DMS79 (cell line): ENCODE measurements at regions not wholly inside any gene's neighbourhood (a gene's known extent, or its start where the extent isn't known, plus 50 kb on each side); places are given as distances from the start of the nearest gene placed in this dataset.

Source experiments
- DNase-seq: peaks from one replicate; lab custom pipeline; 2025; lab: John Stamatoyannopoulos, UW

DNA sequence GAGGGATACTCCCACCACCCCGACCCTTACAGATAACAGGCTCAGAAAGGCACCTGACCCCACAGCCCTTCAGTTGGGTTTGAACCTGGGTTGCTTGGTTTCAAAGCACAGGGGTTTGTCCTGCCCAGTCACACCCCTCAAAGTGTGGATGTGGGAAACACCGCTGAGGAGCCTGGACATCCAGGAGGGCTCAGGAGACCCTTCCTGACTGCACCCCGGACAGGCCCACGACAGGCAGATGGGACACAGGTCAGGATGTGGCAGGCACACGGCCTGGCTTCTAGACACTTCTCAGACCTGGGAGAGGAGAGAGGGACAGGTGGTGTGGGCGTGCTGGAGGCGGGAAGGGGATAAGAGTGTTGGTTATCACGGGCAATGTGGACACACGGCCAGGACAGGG, 932.3 kb downstream of the BRD1 start:
- DNase-seq: no peak

DNA sequence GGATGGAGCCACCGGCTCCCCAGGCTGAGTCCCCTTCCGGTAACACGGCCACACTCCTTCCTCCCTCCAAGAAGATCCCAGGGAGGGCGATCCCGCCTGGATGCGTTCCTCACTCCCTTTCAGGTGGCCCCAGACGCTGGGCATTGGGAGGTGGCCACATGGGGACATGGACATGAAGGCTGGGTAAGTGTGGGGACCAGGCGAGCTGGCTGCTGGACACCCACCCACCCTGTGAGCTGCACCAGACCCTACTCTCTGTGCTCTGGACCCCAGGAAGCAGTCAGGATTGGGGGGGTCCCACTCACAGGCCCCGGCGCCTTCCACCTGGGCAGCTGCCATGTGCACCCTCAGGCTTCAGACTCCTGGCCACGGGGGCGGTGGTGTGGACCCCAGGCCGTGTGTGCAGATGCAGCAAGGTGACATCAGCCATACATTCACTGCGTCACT, 932.8 kb downstream of the BRD1 start:
- DNase-seq: no peak

DNA sequence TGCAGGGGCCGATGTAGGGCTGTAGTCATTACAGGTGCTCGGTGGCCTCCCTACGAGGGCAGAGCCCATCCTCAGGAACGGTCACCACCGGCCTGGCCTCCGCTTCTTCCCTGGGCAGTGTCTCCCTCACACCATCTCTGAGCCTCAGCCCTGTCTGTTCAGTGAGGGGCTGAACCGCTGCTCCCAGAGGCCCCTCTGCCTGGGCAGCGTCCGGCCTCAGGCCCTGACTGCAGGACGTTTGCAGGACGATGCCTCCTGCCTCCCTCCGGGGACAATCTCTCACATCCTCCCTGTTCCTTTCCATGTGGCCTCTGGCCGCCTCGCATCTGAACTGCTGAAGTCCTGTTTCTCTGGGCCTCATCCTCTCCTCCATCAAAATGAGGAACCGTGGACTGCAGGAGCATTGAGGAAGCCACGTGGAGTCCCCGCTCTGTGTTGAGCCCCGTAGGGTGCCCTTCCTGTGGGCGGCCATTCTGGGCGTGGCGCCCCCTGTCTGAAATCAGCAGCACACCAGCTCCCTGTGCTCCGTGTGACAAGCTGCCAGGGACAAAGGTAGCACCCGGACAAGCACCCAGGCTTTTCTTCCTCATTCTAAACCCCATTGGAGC, 933.5 kb downstream of the BRD1 start:
- no peak for DNase-seq

DNA sequence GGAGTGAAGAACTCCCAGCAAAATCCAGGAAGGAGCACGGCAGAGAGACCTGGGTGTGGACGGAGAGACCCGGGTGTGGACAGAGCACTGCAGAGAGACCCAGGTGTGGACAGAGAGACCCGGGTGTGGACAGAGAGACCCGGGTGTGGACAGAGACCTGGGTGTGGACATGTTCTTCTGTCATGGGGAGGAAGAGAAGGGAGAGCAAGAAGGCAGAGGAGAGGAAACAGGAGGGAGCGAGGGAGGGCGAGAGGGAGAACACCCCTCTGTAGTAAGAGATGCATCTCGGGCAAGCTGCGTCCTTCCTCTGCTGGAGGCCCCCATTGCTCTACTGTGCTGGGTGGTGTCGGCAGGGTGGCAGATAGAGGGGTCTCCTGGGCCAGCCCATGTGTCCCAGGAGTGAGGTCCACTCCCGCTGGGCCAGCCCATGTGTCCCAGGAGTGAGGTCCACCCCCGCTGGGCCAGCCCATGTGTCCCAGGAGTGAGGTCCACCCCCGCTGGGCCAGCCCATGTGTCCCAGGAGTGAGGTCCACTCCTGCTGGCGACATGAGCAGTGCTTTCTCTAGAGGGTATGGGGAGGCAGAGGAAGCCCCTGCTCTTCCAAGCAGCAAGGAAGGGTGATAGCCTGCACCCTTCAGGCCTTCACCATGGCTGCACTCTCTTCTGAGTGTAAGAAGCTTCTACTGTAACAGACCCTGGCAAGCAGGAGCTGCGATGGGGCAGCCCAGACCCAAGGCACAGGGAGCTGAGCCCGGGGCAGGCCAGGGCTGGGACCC, 934.2 kb downstream of the BRD1 start:
- DNase-seq: no peak

DNA sequence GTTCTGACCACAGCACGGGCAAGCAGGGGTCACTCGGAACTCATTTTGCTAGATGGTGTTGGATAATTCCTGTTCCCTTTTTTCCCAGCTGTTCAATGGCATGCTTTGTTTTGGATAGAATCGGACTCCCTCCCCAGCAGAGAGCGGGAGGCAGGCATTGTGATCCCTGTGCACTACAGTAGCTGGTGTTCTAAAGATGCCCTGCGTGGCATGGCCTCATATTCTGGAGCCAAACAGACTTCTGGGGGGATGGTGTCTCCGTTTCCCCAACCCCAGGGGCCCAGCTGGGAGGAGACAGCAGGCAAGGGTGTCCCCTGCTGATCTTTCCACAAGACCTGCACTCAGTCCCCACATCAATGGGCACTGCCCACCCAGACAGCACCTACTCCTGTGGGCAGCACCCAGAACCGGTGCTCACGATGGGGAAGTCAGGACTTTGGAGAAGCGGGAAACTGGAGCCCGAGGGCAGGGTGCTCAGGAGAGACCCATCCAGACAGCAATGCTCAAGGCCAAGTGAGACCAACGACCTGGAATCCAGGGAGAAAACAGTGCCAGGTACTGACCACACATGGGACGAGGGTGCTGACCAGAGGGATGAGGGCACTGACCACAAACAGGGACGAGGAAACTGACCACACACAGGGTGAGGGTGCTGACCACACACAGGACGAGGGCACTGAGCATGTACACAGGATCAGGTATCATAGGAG, 934.9 kb downstream of the BRD1 start:
- DNase-seq: no peak

DNA sequence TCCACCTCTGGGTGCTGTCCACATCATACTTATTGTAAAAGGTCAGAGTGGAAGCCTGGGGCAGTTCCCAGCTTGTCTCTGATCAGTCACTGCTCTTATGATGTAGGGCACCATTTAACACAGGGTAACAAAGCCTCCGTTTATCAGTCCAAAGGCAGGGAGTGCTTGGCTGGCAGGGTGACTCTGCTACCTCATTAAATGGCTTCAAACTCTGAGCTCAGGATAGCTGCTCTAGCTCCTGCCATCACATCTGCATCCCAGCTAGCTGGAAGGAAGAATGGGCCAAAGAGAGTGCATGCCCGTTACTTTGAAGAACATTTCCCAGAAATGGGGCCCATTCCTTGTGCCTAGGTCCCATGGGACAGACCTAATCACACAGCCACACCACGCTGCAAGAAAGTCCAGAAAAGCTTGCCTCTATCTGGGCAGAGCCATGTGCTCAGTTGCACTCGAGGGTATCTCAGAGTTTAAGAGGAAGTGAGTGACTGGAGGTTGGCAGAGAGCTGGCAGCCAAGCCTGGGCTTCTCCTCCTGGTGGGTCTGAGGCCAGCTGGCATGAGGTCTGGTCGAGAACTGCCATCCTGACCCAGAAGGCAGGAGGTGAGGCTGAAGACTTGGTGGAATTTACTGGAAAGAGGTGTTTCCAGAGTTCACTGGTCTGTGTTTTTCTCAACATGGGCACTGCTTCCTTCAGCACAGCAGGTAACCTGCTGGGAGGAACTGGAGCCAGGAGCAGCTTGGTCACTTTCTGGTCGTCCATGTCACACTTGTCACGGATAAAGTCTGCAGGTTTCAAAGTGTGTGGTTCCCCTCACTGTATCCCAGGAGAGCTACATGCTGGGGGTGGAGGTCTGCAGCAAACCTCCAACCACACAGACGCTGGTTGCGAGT, 935.7 kb downstream of the BRD1 start:
- DNase-seq: no peak

DNA sequence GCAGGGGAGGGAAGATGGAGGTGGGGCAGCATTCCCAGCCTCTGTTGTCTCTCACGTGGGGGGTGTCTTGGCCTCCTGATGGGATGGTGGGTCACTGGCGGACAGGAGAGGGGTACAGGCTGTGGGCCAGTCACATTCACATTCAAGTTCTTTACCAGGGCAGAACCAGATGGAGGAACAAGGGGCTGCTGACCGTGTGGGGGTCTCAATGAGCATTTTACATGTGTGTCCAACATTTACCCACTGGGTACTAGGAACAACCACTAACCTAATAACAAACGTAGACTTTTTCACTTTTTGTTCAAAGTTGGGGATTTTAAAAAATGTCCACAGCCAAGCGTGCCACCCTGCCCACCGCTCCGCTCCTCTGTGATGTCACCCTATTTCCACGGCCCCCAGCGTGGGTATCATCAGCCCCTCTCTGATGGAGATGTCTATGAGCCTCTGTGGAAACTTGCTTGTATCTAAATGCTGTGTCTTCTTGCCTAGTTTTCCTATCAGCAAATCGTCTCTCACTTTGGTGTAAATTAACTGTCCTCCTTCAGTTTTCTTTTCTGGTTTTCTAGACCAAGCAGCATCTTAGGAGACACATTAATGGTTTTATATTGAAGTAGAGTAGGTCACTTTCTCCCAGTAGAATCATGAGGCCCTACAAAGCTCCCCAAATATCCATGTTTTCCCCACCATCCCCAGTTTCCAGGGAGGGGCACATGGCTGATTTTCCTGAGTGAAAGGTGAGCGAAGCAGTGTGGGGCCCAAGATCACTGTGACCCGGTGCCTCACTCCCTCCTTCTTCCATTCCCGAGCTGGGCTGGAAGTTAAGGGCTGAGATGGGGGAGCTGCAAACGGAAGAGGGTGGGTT, 936.7 kb downstream of the BRD1 start:
- DNase-seq: no peak

DNA sequence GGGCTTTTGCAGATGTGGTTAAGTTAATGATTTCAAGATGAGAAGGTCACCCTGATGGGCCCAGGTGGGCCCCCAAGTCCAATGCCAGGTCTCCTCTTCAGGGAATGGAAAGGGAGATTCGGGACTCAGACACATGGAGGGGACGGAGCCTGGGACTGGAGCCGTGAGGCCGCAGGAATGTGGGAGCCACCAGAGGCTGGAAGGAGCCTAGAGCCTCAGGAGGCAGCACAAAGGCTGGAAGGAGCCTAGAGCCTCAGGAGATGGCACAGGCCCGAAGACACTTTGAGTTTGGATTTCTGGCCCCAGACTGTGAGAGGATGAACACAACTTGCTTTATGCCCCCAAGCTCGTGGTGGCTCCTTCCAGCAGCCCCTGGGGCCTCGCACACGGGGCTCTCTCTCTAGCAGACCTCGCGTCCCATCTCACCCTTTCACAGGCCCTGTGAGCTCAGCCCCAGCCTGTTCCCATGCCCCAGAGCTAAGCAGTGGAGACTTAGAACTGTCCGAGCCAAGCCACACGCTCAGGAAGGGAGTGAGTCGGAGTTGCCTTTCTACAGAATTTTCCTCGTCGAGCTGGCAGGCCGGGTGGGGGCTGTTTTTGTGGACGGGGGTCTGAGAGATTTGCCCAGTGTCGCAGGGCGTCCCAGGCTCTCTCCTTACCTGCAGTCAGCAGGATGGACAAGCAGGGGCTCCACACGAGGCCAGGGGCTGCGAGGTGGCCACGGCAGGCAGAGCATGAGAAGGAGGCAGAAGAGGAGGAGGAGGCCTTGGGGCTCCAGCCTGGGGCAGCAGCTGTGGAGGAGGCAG, 937.6 kb downstream of the BRD1 start:
- no peak for DNase-seq

DNA sequence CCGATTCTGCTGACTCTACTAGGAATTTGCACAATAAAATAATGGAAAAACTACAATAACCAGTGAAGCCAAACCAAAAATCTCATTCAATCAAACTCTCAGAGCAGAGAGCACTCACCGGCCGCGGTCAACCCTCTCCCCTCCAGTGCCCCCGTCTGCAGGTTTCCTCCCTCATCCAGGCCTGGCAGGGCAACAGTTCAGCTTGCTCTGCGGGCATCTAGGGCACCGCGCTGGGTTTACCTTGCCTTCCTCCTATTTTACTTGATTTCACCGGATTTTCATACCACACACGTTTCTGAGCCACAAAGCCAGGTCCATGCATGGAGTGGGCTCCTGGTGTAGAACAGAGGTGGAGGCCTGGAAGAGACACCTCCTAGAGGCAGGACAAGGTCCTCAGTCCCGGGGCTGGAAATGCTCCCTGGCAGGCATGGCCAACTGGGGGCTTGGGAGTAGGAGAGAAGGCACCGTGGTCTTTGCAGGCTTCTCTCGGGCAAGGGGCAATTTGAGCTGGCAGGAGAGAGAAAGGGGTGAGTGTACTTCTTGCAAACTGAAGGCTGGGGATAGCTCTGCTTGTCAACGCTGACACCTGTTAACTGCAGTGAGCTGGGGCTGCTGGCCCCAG, 938.4 kb downstream of the BRD1 start:
- no peak for DNase-seq

DNA sequence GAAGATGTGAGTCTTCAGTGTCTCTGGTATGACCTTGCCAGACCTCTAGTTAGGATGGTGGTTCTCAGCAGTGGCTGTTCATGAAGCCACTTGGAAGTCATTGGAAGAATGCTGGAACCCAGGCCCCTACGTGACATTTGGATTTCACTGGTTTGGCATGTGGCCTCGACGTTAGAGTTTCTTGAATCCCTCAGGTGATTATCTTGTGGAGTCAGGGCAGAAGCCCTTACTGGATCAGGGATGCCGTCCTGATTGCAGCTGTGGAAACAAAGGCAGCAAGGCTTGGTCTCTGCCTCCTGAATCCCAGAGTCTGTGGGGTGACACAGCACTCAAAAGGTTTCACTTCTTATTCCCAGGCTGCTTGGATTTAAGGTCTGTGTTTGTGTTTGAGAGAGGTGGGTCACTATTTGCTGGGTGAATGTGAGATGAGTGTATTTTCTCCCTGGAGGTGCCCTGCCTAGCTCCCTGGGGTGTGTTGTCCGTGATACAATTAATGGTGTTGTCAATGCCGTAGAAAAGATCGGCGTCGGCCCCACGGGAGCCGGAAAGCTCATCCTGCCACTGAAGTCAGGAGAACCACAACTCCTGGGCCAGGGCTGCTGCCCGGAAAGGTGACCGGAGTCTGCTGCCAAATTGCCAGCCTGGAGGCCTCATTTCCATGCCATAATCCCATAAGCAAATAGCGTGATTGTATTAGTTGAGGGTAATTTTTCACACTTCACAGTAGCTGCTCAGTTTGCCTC, 939.0 kb downstream of the BRD1 start:
- DNase-seq: no peak

DNA sequence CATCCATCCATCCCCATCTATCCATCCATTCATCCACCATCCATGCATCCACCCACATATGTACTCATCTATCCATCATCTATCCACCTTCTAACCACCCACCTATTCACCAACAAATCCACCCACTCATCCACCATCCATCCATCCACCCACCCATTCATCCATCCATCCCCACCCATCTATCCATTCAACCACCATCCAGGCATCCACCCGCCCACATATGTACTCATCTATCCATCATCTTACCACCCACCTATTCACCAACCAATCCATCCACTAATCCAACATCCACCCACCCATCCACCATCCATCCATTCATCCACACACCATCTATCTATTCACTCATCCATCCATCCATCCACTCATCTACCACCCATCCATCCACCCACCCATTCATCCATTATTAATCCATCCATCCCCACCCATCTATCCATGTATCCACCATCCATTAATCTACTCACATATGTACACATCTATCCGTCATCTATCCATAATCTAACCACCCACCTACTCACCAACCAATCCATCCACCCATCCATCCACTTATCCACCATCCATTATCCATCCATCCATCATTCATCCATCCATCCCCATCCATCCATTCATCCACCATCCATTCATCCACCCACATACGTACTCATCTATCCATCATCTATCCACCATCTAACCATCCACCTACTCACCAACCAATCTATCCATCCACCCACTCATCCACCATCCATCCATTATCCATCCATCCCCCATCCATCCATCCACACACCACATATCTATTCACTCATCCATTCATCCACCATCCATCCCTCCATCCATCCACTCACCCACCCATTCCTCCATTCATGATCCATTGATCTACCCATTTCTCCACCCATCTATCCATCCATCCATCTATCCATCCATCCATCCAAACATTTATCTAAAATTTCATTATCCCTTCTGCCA, 940.0 kb downstream of the BRD1 start:
- DNase-seq: no peak

DNA sequence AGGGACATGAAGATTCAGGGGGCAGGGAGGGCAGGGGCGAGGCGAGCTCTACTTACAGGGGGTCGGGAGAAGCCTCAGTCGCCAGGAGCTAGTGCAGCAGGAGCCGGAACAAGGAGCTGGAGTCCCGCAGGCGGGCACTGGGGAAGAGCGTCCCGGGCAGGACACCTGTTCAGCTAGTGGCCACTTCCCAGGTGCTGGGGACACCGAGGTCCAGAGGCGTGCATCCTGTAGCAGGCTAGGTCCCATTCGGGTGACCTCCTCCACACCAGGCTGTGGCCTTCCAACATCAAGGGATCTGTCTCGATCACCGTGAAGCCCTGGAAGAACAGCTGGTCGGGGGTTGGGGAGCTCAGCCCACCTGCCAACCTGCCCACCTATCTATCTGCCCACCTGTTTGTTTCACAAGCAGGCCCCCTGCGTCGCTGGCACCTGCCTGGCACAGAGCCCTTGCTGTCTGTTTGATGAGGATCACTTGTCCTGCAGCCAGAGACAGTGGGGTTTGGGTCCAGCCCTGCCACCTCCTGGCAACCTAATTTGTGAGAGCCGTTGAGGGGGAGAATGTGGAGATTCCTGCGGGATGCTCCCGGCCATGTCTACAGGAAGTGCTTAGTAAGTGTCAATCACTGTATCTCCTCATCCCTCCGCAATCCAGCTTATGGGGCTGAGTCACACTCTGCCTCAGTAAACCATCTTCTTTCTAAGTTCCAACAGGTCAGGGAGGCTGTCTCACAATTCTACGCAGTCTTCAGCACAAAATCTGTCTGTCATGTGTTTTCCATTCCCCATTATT, 940.9 kb downstream of the BRD1 start:
- no peak for DNase-seq

DNA sequence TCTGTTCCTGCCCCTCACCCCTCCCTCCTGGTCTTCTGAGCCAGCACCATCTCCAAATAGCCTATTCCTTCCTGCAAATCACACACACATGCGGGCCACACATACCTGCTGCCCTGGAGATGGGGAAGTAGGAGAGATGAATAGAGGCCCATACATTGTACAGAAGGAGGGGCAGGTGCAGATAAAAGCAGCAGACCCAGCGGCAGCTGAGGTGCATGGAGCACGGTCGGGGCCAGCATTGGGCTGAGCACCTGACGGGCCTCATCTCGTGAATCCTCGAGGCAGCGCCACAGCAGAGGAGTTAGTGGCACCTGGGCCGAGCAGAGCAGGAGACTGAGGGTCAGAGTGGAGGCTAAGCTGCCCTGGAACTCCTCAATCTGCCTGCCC, 941.8 kb downstream of the BRD1 start:
- no peak for DNase-seq

DNA sequence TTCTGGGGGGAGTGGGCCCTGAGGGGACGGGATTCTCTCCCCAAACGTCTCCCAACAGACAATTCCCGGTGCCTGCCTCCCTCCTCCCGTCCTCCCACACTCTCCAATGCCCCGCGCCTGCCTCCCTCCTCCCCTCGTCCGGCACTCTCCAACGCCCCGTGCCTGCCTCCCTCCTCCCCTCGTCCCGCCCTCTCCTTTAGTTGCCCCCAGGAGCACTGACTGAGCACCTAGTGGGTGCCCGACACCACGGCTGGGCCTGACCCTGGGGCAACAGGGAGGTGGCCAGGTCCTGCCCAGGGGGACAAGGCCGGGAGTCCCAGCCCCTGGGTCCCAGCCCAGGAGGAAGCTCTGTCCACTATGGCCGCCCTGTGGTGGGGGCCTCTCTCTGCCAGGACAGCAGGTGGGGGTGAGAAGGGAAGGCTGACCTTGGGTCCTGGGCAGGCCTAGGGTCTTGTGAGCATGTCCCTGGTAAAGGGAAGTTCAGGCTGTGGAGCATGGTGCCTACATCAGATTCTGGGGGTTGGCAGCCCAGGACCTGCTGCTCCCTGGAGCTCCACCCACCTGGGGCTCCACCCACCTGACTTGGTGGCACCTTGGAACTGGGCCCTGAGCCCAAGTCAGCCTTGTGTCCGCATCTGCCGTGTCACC, 942.3 kb downstream of the BRD1 start:
- no peak for DNase-seq

DNA sequence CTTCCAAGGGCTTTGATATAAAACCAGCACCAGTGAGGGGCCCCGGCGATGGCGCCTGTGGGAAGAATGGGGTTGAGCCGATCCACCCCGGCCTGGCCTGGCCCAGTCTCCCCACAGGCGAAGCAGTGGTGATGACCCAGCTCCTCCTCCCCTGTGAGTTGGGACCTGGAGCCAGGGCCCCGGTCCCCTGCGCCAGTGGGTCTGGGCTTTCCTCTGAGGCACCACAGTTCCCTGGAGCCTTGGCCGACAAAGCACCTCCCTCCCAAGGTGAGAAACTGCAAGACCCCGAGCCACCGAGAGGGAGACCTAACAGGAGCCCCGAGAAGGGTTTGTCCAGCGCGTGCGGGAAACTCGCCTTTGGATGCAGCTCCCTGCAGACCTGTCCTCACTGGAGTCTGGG, 942.9 kb downstream of the BRD1 start:
- DNase-seq: no peak

DNA sequence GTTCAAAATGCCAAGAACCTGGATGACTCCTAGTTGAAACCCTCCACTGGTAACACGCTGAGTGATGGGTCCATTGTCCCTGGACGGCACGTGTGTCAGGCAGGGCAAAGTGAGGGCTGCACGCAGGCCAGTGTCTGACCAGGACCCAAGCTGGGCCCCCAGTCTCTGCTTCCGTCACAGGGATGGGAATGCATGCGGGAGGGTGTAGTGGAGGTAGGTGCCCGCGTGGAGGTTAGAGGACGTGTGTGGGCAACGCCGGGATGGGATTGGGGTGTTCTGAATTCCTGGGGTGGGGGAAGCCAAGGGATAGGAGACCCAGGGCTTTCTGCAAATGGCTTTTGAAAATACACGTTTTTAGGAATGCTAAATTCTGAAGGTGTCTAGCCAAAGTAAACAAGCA, 943.3 kb downstream of the BRD1 start:
- DNase-seq: no peak
